H9 (cell line): ENCODE measurements at regions not wholly inside any gene's neighbourhood (a gene's known extent, or its start where the extent isn't known, plus 50 kb on each side); places are given as distances from the start of the nearest gene placed in this dataset.

Experiments used
- DNase-seq: peaks from one replicate; pipeline ENCODE4 v3.0.0-alpha.2; 2017
- H2AFZ ChIP-seq: one replicate; pipeline ENCODE4 v1.6.1; 2013; ENCODE audit warnings: mild to moderate bottlenecking, low read length, control low read depth, moderate library complexity
- H2AK5ac ChIP-seq: 2 replicates; pipeline ENCODE4 v1.6.1; 2013; ENCODE audit warnings: low read length, control low read depth, mixed read lengths; ENCODE audit not compliant: insufficient read length
- H2BK120ac ChIP-seq: one replicate; pipeline ENCODE4 v1.6.1; 2013; ENCODE audit warnings: low read depth, mild to moderate bottlenecking, low read length, control low read depth, inconsistent platforms; ENCODE audit not compliant: poor library complexity, severe bottlenecking
- H2BK12ac ChIP-seq: 2 replicates; pipeline ENCODE4 v1.6.1; 2013; ENCODE audit warnings: low read length, control low read depth, mixed read lengths, low read depth; ENCODE audit not compliant: insufficient read length
- H2BK15ac ChIP-seq: 2 replicates; pipeline ENCODE4 v1.6.1; 2013; ENCODE audit warnings: low read depth, low read length, control low read depth
- H2BK20ac ChIP-seq: one replicate; pipeline ENCODE4 v1.6.1; 2013; ENCODE audit warnings: low read depth, mild to moderate bottlenecking, low read length, control low read depth, inconsistent platforms; ENCODE audit not compliant: poor library complexity, severe bottlenecking
- H2BK5ac ChIP-seq: 2 replicates; pipeline ENCODE4 v1.6.1; 2013; ENCODE audit warnings: low read length, control low read depth, mixed read lengths; ENCODE audit not compliant: insufficient read length
- H3K14ac ChIP-seq: 2 replicates; pipeline ENCODE4 v1.6.1; 2013; ENCODE audit warnings: low read length, control low read depth; ENCODE audit not compliant: insufficient read depth
- H3K18ac ChIP-seq: 2 replicates; pipeline ENCODE4 v1.6.1; 2013; ENCODE audit warnings: low read depth, mild to moderate bottlenecking, mixed read lengths, low read length, control low read depth; ENCODE audit not compliant: insufficient read length
- H3K23ac ChIP-seq: 2 replicates; pipeline ENCODE4 v1.6.1; 2013; ENCODE audit warnings: low read length, control low read depth, mixed read lengths, low read depth; ENCODE audit not compliant: insufficient read length
- H3K23me2 ChIP-seq: 2 replicates; pipeline ENCODE4 v1.6.1; 2013; ENCODE audit warnings: low read depth, mild to moderate bottlenecking, mixed read lengths, low read length, control low read depth; ENCODE audit not compliant: insufficient read length, poor library complexity, severe bottlenecking
- H3K27ac ChIP-seq: 2 replicates; pipeline ENCODE4 v1.5.1; 2013; ENCODE audit warnings: low read length, control low read depth, mixed read lengths, low read depth; ENCODE audit not compliant: insufficient read length
- H3K27me3 ChIP-seq: 2 replicates; pipeline ENCODE4 v1.6.1; 2013; ENCODE audit warnings: low read length, control low read depth, inconsistent platforms; ENCODE audit not compliant: insufficient read depth
- H3K4ac ChIP-seq: 2 replicates; pipeline ENCODE4 v1.6.1; 2013; ENCODE audit warnings: low read depth, mild to moderate bottlenecking, control low read depth, inconsistent platforms, low read length, moderate library complexity
- H3K4me1 ChIP-seq: 2 replicates; pipeline ENCODE4 v1.6.1; 2013; ENCODE audit warnings: low read length, control low read depth, inconsistent platforms; ENCODE audit not compliant: insufficient read depth
- H3K4me2 ChIP-seq: 2 replicates; pipeline ENCODE4 v1.6.1; 2013; ENCODE audit warnings: low read length, control low read depth, mixed read lengths; ENCODE audit not compliant: insufficient read length, insufficient read depth
- H3K56ac ChIP-seq: 2 replicates; pipeline ENCODE4 v1.6.1; 2013; ENCODE audit warnings: low read depth, mild to moderate bottlenecking, mixed read lengths, low read length, control low read depth; ENCODE audit not compliant: insufficient read length
- H3K79me1 ChIP-seq: 2 replicates; pipeline ENCODE4 v1.6.1; 2013; ENCODE audit warnings: low read depth, mild to moderate bottlenecking, moderate library complexity, low read length, control low read depth, inconsistent platforms; ENCODE audit not compliant: insufficient read depth, poor library complexity, severe bottlenecking
- H3K79me2 ChIP-seq: 2 replicates; pipeline ENCODE4 v1.6.1; 2013; ENCODE audit warnings: low read length, control low read depth, inconsistent platforms; ENCODE audit not compliant: insufficient read depth
- H3K9ac ChIP-seq: 2 replicates; pipeline ENCODE4 v1.6.1; 2013; ENCODE audit warnings: low read length, control low read depth, mixed read lengths; ENCODE audit not compliant: insufficient read length; ENCODE audit errors: extremely low read depth
- H3K9me3 ChIP-seq: one replicate; pipeline ENCODE4 v1.6.1; 2013; ENCODE audit warnings: low read depth, low read length, inconsistent platforms; ENCODE audit not compliant: control insufficient read depth
- H3T11ph ChIP-seq: one replicate; pipeline ENCODE4 v1.6.1; 2013; ENCODE audit warnings: mild to moderate bottlenecking, low read length, control low read depth, inconsistent platforms
- H4K20me1 ChIP-seq: one replicate; pipeline ENCODE4 v1.6.1; 2013; ENCODE audit not compliant: control insufficient read depth, insufficient read length, insufficient read depth
- H4K5ac ChIP-seq: 2 replicates; pipeline ENCODE4 v1.6.1; 2013; ENCODE audit warnings: low read depth, mild to moderate bottlenecking, mixed read lengths, low read length, control low read depth; ENCODE audit not compliant: insufficient read length
- H4K8ac ChIP-seq: replicated peaks from 2 replicates; pipeline ENCODE4 v1.6.1; 2013; ENCODE audit warnings: low read length, control low read depth, mixed read lengths, low read depth; ENCODE audit not compliant: insufficient read length
- H4K91ac ChIP-seq: 2 replicates; pipeline ENCODE4 v1.6.1; 2013; ENCODE audit warnings: low read depth, mild to moderate bottlenecking, moderate library complexity, mixed read lengths, low read length, control low read depth; ENCODE audit not compliant: insufficient read length
- H3K27ac Mint-ChIP-seq, 3 experiments: 2 replicates in 2 of 3; 3 replicates in 1 of 3; pipeline ENCODE4 v1.8.0; 2020 to 2021; ENCODE audit warnings: mixed read lengths in 3 of 3, mild to moderate bottlenecking in 1 of 3, moderate library complexity in 1 of 3
- H3K27me3 Mint-ChIP-seq: 2 replicates; pipeline ENCODE4 v1.8.0; 2021; ENCODE audit warnings: low read depth, mild to moderate bottlenecking, moderate library complexity, mixed read lengths
- H3K36me3 Mint-ChIP-seq, 3 experiments: 2 replicates in 2 of 3; 3 replicates in 1 of 3; pipeline ENCODE4 v1.8.0; 2020 to 2021; ENCODE audit warnings: low read depth in 3 of 3, mixed read lengths in 3 of 3; ENCODE audit not compliant: insufficient read depth in 1 of 3
- H3K4me1 Mint-ChIP-seq, 2 experiments: 2 replicates each; pipeline ENCODE4 v1.8.0; 2020; ENCODE audit warnings: mixed read lengths in 2 of 2
- H3K4me3 Mint-ChIP-seq, 2 experiments: 2 replicates in 1 of 2; 3 replicates in 1 of 2; pipeline ENCODE4 v1.8.0; 2020 to 2021; ENCODE audit warnings: mild to moderate bottlenecking in 2 of 2, mixed read lengths in 2 of 2, moderate library complexity in 1 of 2
- H3K9me3 Mint-ChIP-seq, 2 experiments: 2 replicates in 1 of 2; 3 replicates in 1 of 2; pipeline ENCODE4 v1.8.0; 2020; ENCODE audit warnings: mild to moderate bottlenecking in 2 of 2, mixed read lengths in 2 of 2, moderate library complexity in 1 of 2
- CTCF ChIP-seq: fragments of 200-600 bp; sonication (generic); conservative IDR thresholded peaks from 3 replicates; pipeline ENCODE4 v1.8.0; 2021; ENCODE audit warnings: antibody characterized with exemption, mild to moderate bottlenecking
- WGBS: extraction: QIAGEN DNeasy Blood & Tissue Kit; methylation state at CpG from one replicate; pipeline ENCODE4 v1.1.7; 2013; ENCODE audit warnings: missing lambda C conversion rate, low lambda C conversion rate, mixed read lengths; ENCODE audit not compliant: insufficient read length; ENCODE audit errors: extremely low coverage; 5-methylcytosine and 5-hydroxymethylcytosine counted together

- no peak overlapping the region for H3T11ph ChIP-seq
- no peak overlapping the region for H4K5ac ChIP-seq
- Mint-ChIP-seq H3K27me3 (no peaks in the 10 kb centered on the region), H3K27ac (no peak overlapping the region), H3K4me1 (peaks cover 29 to 30% of the 10 kb centered on the region in 2 experiments), H3K36me3 (no peaks in the 10 kb centered on the region; a peak in 1 of 7 replicates), H3K4me3 (no peak overlapping the region), H3K9me3 (peaks cover 3 to 7% of the 10 kb centered on the region in 2 experiments; a peak in 2 of 5 replicates)
- no peak overlapping the region for H2AFZ ChIP-seq
- no peaks in the 10 kb centered on the region for H3K79me1 ChIP-seq
- no peaks in the 10 kb centered on the region for H3K9me3 ChIP-seq
- H3K23me2 ChIP-seq = no peaks in the 10 kb centered on the region
- H3K18ac ChIP-seq = no peak overlapping the region
- H2AK5ac ChIP-seq = no peak overlapping the region
- no peaks in the 10 kb centered on the region for H3K79me2 ChIP-seq
- peaks cover 2% of the 10 kb centered on the region; the same call in 1 of the 2 replicates for H3K4me1 ChIP-seq
- no peak overlapping the region for H4K8ac ChIP-seq
- H3K27me3 ChIP-seq = no peaks in the 10 kb centered on the region
- no peak overlapping the region for H3K14ac ChIP-seq
- no peak overlapping the region for H3K4ac ChIP-seq
- no peak overlapping the region for H3K56ac ChIP-seq
- no peak overlapping the region for H3K9ac ChIP-seq
- H2BK15ac ChIP-seq = no peak overlapping the region
- H3K27ac ChIP-seq = no peak overlapping the region
- no peak overlapping the region for H2BK12ac ChIP-seq
- no peak for DNase-seq
- no peak overlapping the region for H2BK5ac ChIP-seq
- TF ChIP-seq CTCF = no peak
- no peak overlapping the region for H3K4me2 ChIP-seq
- no peak overlapping the region for H3K23ac ChIP-seq
- H4K91ac ChIP-seq = no peak overlapping the region
- H2BK120ac ChIP-seq = no peak overlapping the region
- H2BK20ac ChIP-seq = no peak overlapping the region
- H4K20me1 ChIP-seq = no peaks in the 10 kb centered on the region
- WGBS = no CpG with 5 or more reads among the region's 2 CpGs
These were observed 71.1 kb upstream of the SESTD1 start for GRCh38 chr2:179335732-179336131.
